IMR-90 (cell line): ENCODE measurements at regions not wholly inside any gene's neighbourhood (a gene's known extent, or its start where the extent isn't known, plus 50 kb on each side); places are given as distances from the start of the nearest gene placed in this dataset.

ENCODE experiments used
- ATAC-seq: fragments of 200-7000 bp; cut with Tn5 transposase; 2 replicates; pipeline ENCODE4 v1.9.1; 2020; ENCODE audit warnings: low read depth, mild to moderate bottlenecking, moderate library complexity
- BruUV-seq: library from RNA; stranded (reverse); fragments of 400-500 nt; replicated peaks from 2 replicates; lab custom pipeline; 2021; lab: Mats Ljungman, UMichigan
- CTCF ChIA-PET: fragments of 300-600 bp; formaldehyde crosslinking; extraction: SDS; loops from one replicate; lab custom pipeline; 2021; ENCODE audit warnings: antibody characterized with exemption; lab: Yijun Ruan, JAX
- POLR2A ChIA-PET: fragments of 300-600 bp; sonication (Branson Sonifier 250); formaldehyde crosslinking; loops from one replicate; lab custom pipeline; 2022; ENCODE audit warnings: antibody characterized with exemption; ENCODE audit not compliant: unreplicated experiment; lab: Charles Lee
- DNase-seq: peaks from one replicate; pipeline ENCODE4 v3.0.0; 2013
- H2AFZ ChIP-seq: replicated peaks from 2 replicates; pipeline ENCODE3; 2013; ENCODE audit warnings: low read length, mild to moderate bottlenecking; ENCODE audit not compliant: poor library complexity
- H2AK5ac ChIP-seq: 2 replicates; pipeline ENCODE4 v1.6.1; 2013; ENCODE audit warnings: low read depth, low read length, inconsistent platforms
- H2AK9ac ChIP-seq: replicated peaks from 2 replicates; pipeline ENCODE3; 2013; ENCODE audit warnings: mild to moderate bottlenecking, low read depth, low read length, moderate library complexity; ENCODE audit not compliant: poor library complexity
- H2BK120ac ChIP-seq: 2 replicates; pipeline ENCODE4 v1.6.1; 2013; ENCODE audit warnings: low read depth, low read length, inconsistent platforms
- H2BK15ac ChIP-seq: 3 replicates; pipeline ENCODE4 v1.6.1; 2013; ENCODE audit warnings: low read depth, low read length, inconsistent platforms
- H2BK20ac ChIP-seq: 2 replicates; pipeline ENCODE4 v1.6.1; 2013; ENCODE audit warnings: low read depth, mild to moderate bottlenecking, inconsistent platforms, low read length, moderate library complexity
- H2BK5ac ChIP-seq: 2 replicates; pipeline ENCODE4 v1.6.1; 2013; ENCODE audit warnings: mild to moderate bottlenecking, low read depth, low read length, inconsistent platforms; ENCODE audit not compliant: poor library complexity, severe bottlenecking
- H3K14ac ChIP-seq: replicated peaks from 2 replicates; pipeline ENCODE4 v1.6.1; 2013; ENCODE audit warnings: low read depth, low read length, inconsistent platforms
- H3K18ac ChIP-seq: 2 replicates; pipeline ENCODE4 v1.6.1; 2013; ENCODE audit warnings: low read depth, low read length, control low read depth
- H3K23ac ChIP-seq: 2 replicates; pipeline ENCODE4 v1.6.1; 2013; ENCODE audit warnings: low read depth, low read length, inconsistent platforms
- H3K27ac ChIP-seq: 2 replicates; pipeline ENCODE4 v1.5.1; 2013; ENCODE audit warnings: mild to moderate bottlenecking, control low read depth, low read length; ENCODE audit not compliant: insufficient read depth
- H3K27me3 ChIP-seq: 2 replicates; pipeline ENCODE4 v1.6.1; 2013; ENCODE audit warnings: low read length; ENCODE audit not compliant: control insufficient read depth, insufficient read depth
- H3K36me3 ChIP-seq: 2 replicates; pipeline ENCODE4 v1.6.1; 2013; ENCODE audit warnings: low read length, mixed read lengths; ENCODE audit not compliant: control insufficient read depth, insufficient read depth
- H3K4ac ChIP-seq: 2 replicates; pipeline ENCODE4 v1.6.1; 2013; ENCODE audit warnings: low read depth, low read length, inconsistent platforms
- H3K4me1 ChIP-seq: 2 replicates; pipeline ENCODE4 v1.6.1; 2013; ENCODE audit warnings: low read length, mixed read lengths; ENCODE audit not compliant: control insufficient read depth, insufficient read depth
- H3K4me2 ChIP-seq: 2 replicates; pipeline ENCODE4 v1.6.1; 2013; ENCODE audit warnings: low read depth, mild to moderate bottlenecking, control low read depth, low read length, moderate library complexity
- H3K4me3 ChIP-seq: 2 replicates; pipeline ENCODE4 v1.5.1; 2013; ENCODE audit warnings: low read depth, mild to moderate bottlenecking, control low read depth, low read length, moderate library complexity; ENCODE audit not compliant: insufficient read depth
- H3K56ac ChIP-seq: 2 replicates; pipeline ENCODE4 v1.6.1; 2013; ENCODE audit warnings: low read length, inconsistent platforms; ENCODE audit not compliant: insufficient read depth; ENCODE audit errors: extremely low read depth
- H3K79me1 ChIP-seq, 2 experiments: 2 replicates each; pipeline ENCODE4 v1.6.1; 2013; ENCODE audit warnings: low read length in 2 of 2, inconsistent platforms in 1 of 2, low read depth in 1 of 2
- H3K9ac ChIP-seq: 2 replicates; pipeline ENCODE4 v1.6.1; 2013; ENCODE audit warnings: low read depth, low read length, control low read depth
- H3K9me1 ChIP-seq: 2 replicates; pipeline ENCODE4 v1.6.1; 2013; ENCODE audit warnings: low read length, inconsistent platforms; ENCODE audit not compliant: insufficient read depth
- H3K9me3 ChIP-seq: 2 replicates; pipeline ENCODE4 v1.6.1; 2013; ENCODE audit warnings: low read length; ENCODE audit not compliant: control insufficient read depth, insufficient read depth
- H4K20me1 ChIP-seq: 2 replicates; pipeline ENCODE4 v1.6.1; 2013; ENCODE audit warnings: low read length, inconsistent platforms; ENCODE audit not compliant: insufficient read depth
- H4K5ac ChIP-seq: 2 replicates; pipeline ENCODE4 v1.6.1; 2013; ENCODE audit warnings: mild to moderate bottlenecking, low read depth, low read length, control low read depth
- H4K8ac ChIP-seq, 2 experiments: 2 replicates each; pipeline ENCODE4 v1.6.1; 2013; ENCODE audit warnings: low read depth in 2 of 2, low read length in 2 of 2, control low read depth in 1 of 2, inconsistent platforms in 1 of 2
- H4K91ac ChIP-seq: 2 replicates; pipeline ENCODE4 v1.6.1; 2013; ENCODE audit warnings: low read depth, low read length, inconsistent platforms; ENCODE audit not compliant: insufficient read depth
- RFX5 ChIP-seq: IDR thresholded peaks from 2 replicates; pipeline ENCODE4 v1.8.0; 2012; ENCODE audit warnings: low read depth, mild to moderate bottlenecking, low read length, moderate library complexity
- SMC3 ChIP-seq: fragments of 150-350 bp; IDR thresholded peaks from 2 replicates; pipeline ENCODE4 v1.6.1; 2016; ENCODE audit warnings: low read depth, mild to moderate bottlenecking, antibody characterized with exemption, low read length, moderate library complexity
- WGBS, 2 experiments: methylation state at CpG; one replicate each; pipeline versions ENCODE4 v1.1.5 to v1.1.7; 2013; ENCODE audit warnings: missing lambda C conversion rate in 2 of 2; ENCODE audit not compliant: insufficient read length in 1 of 2; ENCODE audit errors: extremely low coverage in 2 of 2; 5-methylcytosine and 5-hydroxymethylcytosine counted together
- dilution Hi-C: fragments of 300-500 bp; cut with HindIII; formaldehyde crosslinking; loops from one replicate; pipeline ENCODE4 v1.14.3; 2018; ENCODE audit warnings: low sequenced_read_pairs; ENCODE audit not compliant: unreplicated experiment
- in situ Hi-C: fragments of 300-500 bp; cut with MboI; formaldehyde crosslinking; loops from 3 replicates; pipeline ENCODE4 v1.14.3; 2019; ENCODE audit warnings: low sequenced_read_pairs, inconsistent platforms, mixed read lengths
- intact Hi-C: fragments of 100-400 bp; cut with micrococcal nuclease; formaldehyde crosslinking; loops from 2 replicates; pipeline ENCODE4 v1.10.0; 2022

- no peak for ATAC-seq
- intact Hi-C loops = no loop called here
- BruUV-seq = no TSS peak
- H3K4ac ChIP-seq = no peak overlapping the region
- H4K20me1 ChIP-seq = no peaks in the 10 kb centered on the region
- H3K9ac ChIP-seq = no peak overlapping the region
- no peak overlapping the region for H2BK120ac ChIP-seq
- H3K56ac ChIP-seq = no peak overlapping the region
- no peak overlapping the region for H2AK9ac ChIP-seq
- TF ChIP-seq RFX5 (no peak), SMC3 (no peak)
- in situ Hi-C loops = no loop called here
- no peak overlapping the region for H4K5ac ChIP-seq
- no peak overlapping the region for H3K4me2 ChIP-seq
- H3K23ac ChIP-seq = no peak overlapping the region
- no peak overlapping the region for H3K18ac ChIP-seq
- H3K4me1 ChIP-seq = no peaks in the 10 kb centered on the region
- H3K4me3 ChIP-seq = no peak overlapping the region
- no peak overlapping the region for H2BK20ac ChIP-seq
- no peak overlapping the region for H3K27ac ChIP-seq
- no peaks in the 10 kb centered on the region for H3K79me1 ChIP-seq
- no peaks in the 10 kb centered on the region for H3K9me3 ChIP-seq
- no peak overlapping the region for H2BK5ac ChIP-seq
- no peaks in the 10 kb centered on the region for H3K9me1 ChIP-seq
- WGBS, 2 experiments = no CpG with 5 or more reads among the region's 7 CpGs
- ChIA-PET POLR2A (no interaction called here), CTCF (interaction anchor here (0.6 kb wide), 1 partner anchor 1168 kb away, joined by 3 read pairs; no protein-coding TSS in a partner anchor)
- H3K27me3 ChIP-seq = peaks cover 28% of the 10 kb centered on the region
- dilution Hi-C loops = no loop called here
- H4K8ac ChIP-seq = no peak overlapping the region
- H2AFZ ChIP-seq = no peak overlapping the region
- H2BK15ac ChIP-seq = no peak overlapping the region
- DNase-seq = no peak
- H4K91ac ChIP-seq = no peak overlapping the region
- no peak overlapping the region for H2AK5ac ChIP-seq
- H3K36me3 ChIP-seq = no peaks in the 10 kb centered on the region
- no peak overlapping the region for H3K14ac ChIP-seq
Observed at GRCh38 chr13:106623799-106624460, 56.0 kb upstream of the ARGLU1 start.
